GM12878 (cell line): ENCODE measurements at regions not wholly inside any gene's neighbourhood (a gene's known extent, or its start where the extent isn't known, plus 50 kb on each side); places are given as distances from the start of the nearest gene placed in this dataset.

ENCODE experiments used
- ATAC-seq: fragments of 200-7000 bp; cut with Tn5 transposase; 3 replicates; pipeline ENCODE4 v1.9.1; 2020; ENCODE audit warnings: mild to moderate bottlenecking, moderate library complexity
- BruUV-seq: library from RNA; stranded (reverse); fragments of 400-500 nt; replicated peaks from 2 replicates; lab custom pipeline; 2021; lab: Mats Ljungman, UMichigan
- CTCF ChIA-PET: fragments of 300-600 bp; sonication (Branson Sonifier 250); formaldehyde crosslinking; extraction: SDS; loops from one replicate; lab custom pipeline; 2021; ENCODE audit warnings: inconsistent platforms; lab: Yijun Ruan, JAX
- POLR2A ChIA-PET: fragments of 350-600 bp; formaldehyde crosslinking; extraction: SDS; loops from one replicate; lab custom pipeline; 2021; ENCODE audit warnings: inconsistent platforms; lab: Charles Lee
- RAD21 ChIA-PET: fragments of 300-600 bp; sonication (Branson Sonifier 250); formaldehyde crosslinking; loops from one replicate; lab custom pipeline; 2023; ENCODE audit warnings: antibody characterized with exemption; ENCODE audit not compliant: unreplicated experiment; lab: Charles Lee
- SMC1A ChIA-PET: fragments of 300-600 bp; sonication (Branson Sonifier 250); formaldehyde crosslinking; loops from one replicate; lab custom pipeline; 2023; ENCODE audit not compliant: unreplicated experiment, uncharacterized antibody; lab: Charles Lee
- DNase-seq: peaks from one replicate; pipeline ENCODE4 v3.0.0-alpha.2; 2011; ENCODE audit warnings: low read depth, low spot score
- FAIRE-seq: peaks from 3 replicates; lab custom pipeline; 2011; peaks lifted over from hg19 to GRCh38; lab: Jason Lieb, UNC
- H2AFZ ChIP-seq: 2 replicates; pipeline ENCODE4 v1.6.0; 2011; ENCODE audit warnings: low read depth, low read length, control low read depth; ENCODE audit not compliant: control insufficient read depth
- H3K27ac ChIP-seq: 2 replicates; pipeline ENCODE4 v1.5.1; 2011; ENCODE audit warnings: control low read depth; ENCODE audit not compliant: control insufficient read depth, insufficient read depth
- H3K27me3 ChIP-seq, 2 experiments: replicated peaks in 1 of 2; 2 replicates each; pipeline versions ENCODE4 v1.6.0 to v1.6.1; 2011; ENCODE audit warnings: low read length in 1 of 2; ENCODE audit not compliant: control insufficient read depth in 2 of 2, insufficient read depth in 2 of 2
- H3K36me3 ChIP-seq, 2 experiments: 2 replicates each; pipeline ENCODE4 v1.5.1; 2011; ENCODE audit warnings: low read length in 1 of 2; ENCODE audit not compliant: control insufficient read depth in 2 of 2, insufficient read depth in 2 of 2
- H3K4me1 ChIP-seq: 2 replicates; pipeline ENCODE4 v1.6.1; 2011; ENCODE audit warnings: mild to moderate bottlenecking, low read length, moderate library complexity, mixed read lengths; ENCODE audit not compliant: control insufficient read depth, insufficient read depth
- H3K4me2 ChIP-seq: 2 replicates; pipeline ENCODE4 v1.6.0; 2011; ENCODE audit warnings: control low read depth; ENCODE audit not compliant: control insufficient read depth, insufficient read depth
- H3K4me3 ChIP-seq: fragments of 200-600 bp; sonication (generic); 2 replicates; pipeline ENCODE4 v1.5.1; 2016
- H3K79me2 ChIP-seq: 2 replicates; pipeline ENCODE4 v1.6.0; 2011; ENCODE audit warnings: low read length; ENCODE audit not compliant: control insufficient read depth, insufficient read depth
- H3K9ac ChIP-seq: 2 replicates; pipeline ENCODE4 v1.8.0; 2011; ENCODE audit warnings: low read length, control low read depth, mixed read lengths; ENCODE audit not compliant: control insufficient read depth, insufficient read depth
- H3K9me3 ChIP-seq: replicated peaks from 3 replicates; pipeline ENCODE4 v1.5.1; 2011; ENCODE audit warnings: mild to moderate bottlenecking, low read length; ENCODE audit not compliant: control insufficient read depth, insufficient read depth
- H4K20me1 ChIP-seq: 2 replicates; pipeline ENCODE4 v1.6.0; 2011; ENCODE audit not compliant: control insufficient read depth, insufficient read depth
- BACH1 ChIP-seq: fragments of 450-650 bp; IDR thresholded peaks from 2 replicates; pipeline ENCODE4 v1.6.1; 2017; ENCODE audit warnings: mild to moderate bottlenecking, borderline replicate concordance
- CEBPB ChIP-seq, 2 experiments: fragments of 150-350 bp in 1 of 2; IDR thresholded peaks; 2 replicates each; pipeline ENCODE4 v1.6.1; 2012 to 2014; ENCODE audit warnings: low read depth in 2 of 2, low read length in 2 of 2, borderline replicate concordance in 1 of 2, inconsistent platforms in 1 of 2
- DPF2 ChIP-seq: fragments of 450-650 bp; IDR thresholded peaks from 2 replicates; pipeline ENCODE4 v1.6.1; 2017; ENCODE audit warnings: mild to moderate bottlenecking
- ESRRA ChIP-seq: IDR thresholded peaks from 2 replicates; pipeline ENCODE4 v1.6.1; 2012; ENCODE audit warnings: mild to moderate bottlenecking, low read length, improper control_type of control experiment
- ETV6 ChIP-seq, 2 experiments: fragments of 450-650 bp in 1 of 2; IDR thresholded peaks in 1 of 2; conservative IDR thresholded peaks in 1 of 2; 2 replicates each; pipeline ENCODE4 v1.6.1; 2014; ENCODE audit warnings: antibody characterized with exemption in 1 of 2, borderline replicate concordance in 1 of 2, low read depth in 1 of 2, mild to moderate bottlenecking in 1 of 2, moderate library complexity in 1 of 2
- HCFC1 ChIP-seq: fragments of 150-350 bp; IDR thresholded peaks from 2 replicates; pipeline ENCODE4 v1.6.1; 2014; ENCODE audit warnings: low read length
- IRF4 ChIP-seq: IDR thresholded peaks from 2 replicates; pipeline ENCODE4 v1.6.1; 2011; ENCODE audit warnings: low read depth, low read length
- KLF5 ChIP-seq: fragments of 450-650 bp; IDR thresholded peaks from 2 replicates; pipeline ENCODE4 v1.6.1; 2014; ENCODE audit warnings: mild to moderate bottlenecking; ENCODE audit not compliant: partially characterized antibody
- MYC ChIP-seq: IDR thresholded peaks from 2 replicates; pipeline ENCODE4 v1.6.1; 2011; ENCODE audit warnings: mild to moderate bottlenecking, low read length, moderate library complexity, inconsistent platforms; ENCODE audit not compliant: insufficient read depth, insufficient replicate concordance, insufficient read length, severe bottlenecking
- NR2C1 ChIP-seq: fragments of 450-650 bp; IDR thresholded peaks from 2 replicates; pipeline ENCODE4 v1.6.1; 2017; ENCODE audit warnings: antibody characterized with exemption, mild to moderate bottlenecking, moderate library complexity
- NRF1 ChIP-seq: conservative IDR thresholded peaks from 2 replicates; pipeline ENCODE4 v1.6.1; 2011; ENCODE audit warnings: mild to moderate bottlenecking, low read depth, low read length, improper control_type of control experiment
- SMAD5 ChIP-seq: IDR thresholded peaks from 2 replicates; pipeline ENCODE4 v1.6.1; 2016; ENCODE audit warnings: antibody characterized with exemption, low read depth
- WGBS: methylation state at CpG from one replicate; pipeline ENCODE4 v1.1.6; 2016; ENCODE audit warnings: low lambda C conversion rate; ENCODE audit not compliant: insufficient replicate concordance, insufficient coverage; ENCODE audit errors: missing lambda C conversion rate; 5-methylcytosine and 5-hydroxymethylcytosine counted together
- in situ Hi-C: fragments of 300-500 bp; cut with MboI; formaldehyde crosslinking; loops from 9 replicates; pipeline ENCODE4 v1.14.3; 2018; ENCODE audit warnings: mixed read lengths
- intact Hi-C: fragments of 100-400 bp; cut with micrococcal nuclease; formaldehyde crosslinking; loops from one replicate; pipeline ENCODE4 v1.14.2; 2022; ENCODE audit not compliant: unreplicated experiment
- TF ChIP-seq, protein P1 (sequence below): IDR thresholded peaks from 2 replicates; pipeline ENCODE4 v1.6.1; 2012; ENCODE audit warnings: low read depth, low read length, improper control_type of control experiment
- TF ChIP-seq, protein P2 (sequence below): fragments of 150-350 bp; IDR thresholded peaks from 2 replicates; pipeline ENCODE4 v1.6.1; 2014; ENCODE audit warnings: mild to moderate bottlenecking, low read depth, low read length
- TF ChIP-seq, protein P3 (sequence below): fragments of 450-650 bp; IDR thresholded peaks from 2 replicates; pipeline ENCODE4 v1.6.1; 2017; ENCODE audit warnings: mild to moderate bottlenecking

DNA sequence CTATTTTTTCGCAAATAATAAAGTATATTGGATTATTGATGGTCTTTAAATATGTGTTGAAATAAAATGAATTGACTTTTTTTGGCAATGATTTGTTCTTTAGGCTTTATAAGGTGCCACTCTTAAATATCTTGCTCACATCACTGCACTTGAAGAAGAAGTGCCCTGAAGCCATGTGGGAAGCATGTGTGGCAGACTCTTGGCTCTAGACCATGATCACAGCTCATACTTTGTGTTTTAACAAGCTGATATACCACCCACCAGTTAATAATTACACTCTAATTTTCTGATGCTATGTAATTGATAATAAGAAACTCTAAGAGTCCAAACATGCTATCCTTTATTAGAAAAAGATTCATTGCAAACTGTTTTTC lies 52.1 kb upstream of the TGFBR2 start (continued):
- no peak for TF ChIP-seq ESRRA
- TF ChIP-seq, protein P1, sequence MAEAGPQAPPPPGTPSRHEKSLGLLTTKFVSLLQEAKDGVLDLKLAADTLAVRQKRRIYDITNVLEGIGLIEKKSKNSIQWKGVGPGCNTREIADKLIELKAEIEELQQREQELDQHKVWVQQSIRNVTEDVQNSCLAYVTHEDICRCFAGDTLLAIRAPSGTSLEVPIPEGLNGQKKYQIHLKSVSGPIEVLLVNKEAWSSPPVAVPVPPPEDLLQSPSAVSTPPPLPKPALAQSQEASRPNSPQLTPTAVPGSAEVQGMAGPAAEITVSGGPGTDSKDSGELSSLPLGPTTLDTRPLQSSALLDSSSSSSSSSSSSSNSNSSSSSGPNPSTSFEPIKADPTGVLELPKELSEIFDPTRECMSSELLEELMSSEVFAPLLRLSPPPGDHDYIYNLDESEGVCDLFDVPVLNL, result no peak

DNA sequence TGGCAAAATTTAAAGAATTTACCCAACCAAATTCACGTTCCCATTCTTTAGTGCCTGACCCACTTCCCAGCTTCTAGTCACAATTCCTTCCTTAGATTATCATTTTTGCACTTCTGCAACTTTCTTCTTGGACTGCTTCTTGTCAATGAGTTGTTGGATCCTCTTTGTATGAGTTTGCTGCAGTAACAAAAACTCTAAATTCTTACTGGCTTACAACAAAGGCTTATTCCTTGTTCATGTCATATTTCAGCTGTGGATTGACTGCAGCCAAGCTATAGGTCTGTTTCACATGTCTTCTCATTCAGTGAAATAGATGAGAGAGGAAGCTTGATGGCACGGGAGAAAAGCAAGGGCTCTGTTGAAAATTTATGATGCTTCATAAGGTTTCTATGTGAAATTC lies 50.4 kb upstream of the TGFBR2 start:
- Histone ChIP-seq H2AFZ (no peak overlapping the region), H3K9ac (no peak overlapping the region), H3K9me3 (no peaks in the 10 kb centered on the region), H3K27ac (no peak overlapping the region), H3K4me1 (no peaks in the 10 kb centered on the region), H4K20me1 (no peaks in the 10 kb centered on the region), H3K79me2 (no peaks in the 10 kb centered on the region), H3K4me3 (no peak overlapping the region), H3K27me3 (no peaks in the 10 kb centered on the region), H3K36me3 (no peaks in the 10 kb centered on the region), H3K4me2 (no peak overlapping the region)
- DNase-seq (no peak), ATAC-seq (no peak), FAIRE-seq (no peak)
- in situ Hi-C loops, result no loop called here
- 39% methylated on average over 2 of the region's 2 CpGs for WGBS
- intact Hi-C loops, result no loop called here
- TF ChIP-seq CEBPB (IDR thresholded peaks at IDR 0.05; ENCODE audit: borderline replicate concordance in 1 of 2, low read depth in 2 of 2, low read length in 2 of 2), result no peak
- TF ChIP-seq, protein P2, sequence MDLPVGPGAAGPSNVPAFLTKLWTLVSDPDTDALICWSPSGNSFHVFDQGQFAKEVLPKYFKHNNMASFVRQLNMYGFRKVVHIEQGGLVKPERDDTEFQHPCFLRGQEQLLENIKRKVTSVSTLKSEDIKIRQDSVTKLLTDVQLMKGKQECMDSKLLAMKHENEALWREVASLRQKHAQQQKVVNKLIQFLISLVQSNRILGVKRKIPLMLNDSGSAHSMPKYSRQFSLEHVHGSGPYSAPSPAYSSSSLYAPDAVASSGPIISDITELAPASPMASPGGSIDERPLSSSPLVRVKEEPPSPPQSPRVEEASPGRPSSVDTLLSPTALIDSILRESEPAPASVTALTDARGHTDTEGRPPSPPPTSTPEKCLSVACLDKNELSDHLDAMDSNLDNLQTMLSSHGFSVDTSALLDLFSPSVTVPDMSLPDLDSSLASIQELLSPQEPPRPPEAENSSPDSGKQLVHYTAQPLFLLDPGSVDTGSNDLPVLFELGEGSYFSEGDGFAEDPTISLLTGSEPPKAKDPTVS, result no peak
- TF ChIP-seq KLF5, result no peak
- TF ChIP-seq NR2C1, result no peak
- TF ChIP-seq BACH1, result no peak
- no peak for TF ChIP-seq IRF4
- TF ChIP-seq NRF1, result no peak
- no peak for TF ChIP-seq SMAD5
- TF ChIP-seq MYC, result no peak
- TF ChIP-seq HCFC1, result no peak
- TF ChIP-seq DPF2, result no peak
- TF ChIP-seq, protein P3, sequence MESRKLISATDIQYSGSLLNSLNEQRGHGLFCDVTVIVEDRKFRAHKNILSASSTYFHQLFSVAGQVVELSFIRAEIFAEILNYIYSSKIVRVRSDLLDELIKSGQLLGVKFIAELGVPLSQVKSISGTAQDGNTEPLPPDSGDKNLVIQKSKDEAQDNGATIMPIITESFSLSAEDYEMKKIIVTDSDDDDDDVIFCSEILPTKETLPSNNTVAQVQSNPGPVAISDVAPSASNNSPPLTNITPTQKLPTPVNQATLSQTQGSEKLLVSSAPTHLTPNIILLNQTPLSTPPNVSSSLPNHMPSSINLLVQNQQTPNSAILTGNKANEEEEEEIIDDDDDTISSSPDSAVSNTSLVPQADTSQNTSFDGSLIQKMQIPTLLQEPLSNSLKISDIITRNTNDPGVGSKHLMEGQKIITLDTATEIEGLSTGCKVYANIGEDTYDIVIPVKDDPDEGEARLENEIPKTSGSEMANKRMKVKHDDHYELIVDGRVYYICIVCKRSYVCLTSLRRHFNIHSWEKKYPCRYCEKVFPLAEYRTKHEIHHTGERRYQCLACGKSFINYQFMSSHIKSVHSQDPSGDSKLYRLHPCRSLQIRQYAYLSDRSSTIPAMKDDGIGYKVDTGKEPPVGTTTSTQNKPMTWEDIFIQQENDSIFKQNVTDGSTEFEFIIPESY, result no peak
- TF ChIP-seq ETV6 (conservative IDR thresholded peaks at IDR 0.05 in 1 of 2, IDR thresholded peaks at IDR 0.05 in 1 of 2; ENCODE audit: borderline replicate concordance in 1 of 2, low read depth in 1 of 2), result no peak
- SMC1A ChIA-PET, result no interaction called here
- BruUV-seq, result no TSS peak
- RAD21 ChIA-PET, result no interaction called here
- POLR2A ChIA-PET, result no interaction called here
- CTCF ChIA-PET, result no interaction called here
